Left colon (tissue), 2 donors: ENCODE measurements at regions not wholly inside any gene's neighbourhood (a gene's known extent, or its start where the extent isn't known, plus 50 kb on each side); places are given as distances from the start of the nearest gene placed in this dataset.
A peak's percentile ranks its signal among the peaks of the same experiment; 100 is the strongest.

Experiments
- ATAC-seq: fragments of 200-7000 bp; cut with Tn5 transposase; one replicate; pipeline ENCODE4 v1.9.1; 2020; ENCODE audit warnings: mild to moderate bottlenecking, moderate library complexity
- DNase-seq, 2 donors: peaks; one replicate each; pipeline ENCODE4 v3.0.0-alpha.2; 2020
- intact Hi-C, 2 donors: fragments of 100-400 bp; cut with DNase I in 1 of 2; cut with micrococcal nuclease in 1 of 2; formaldehyde crosslinking; loops; one replicate each; pipeline versions ENCODE4 v1.11.2 to v1.14.0; 2022; cut with DNase I, micrococcal nuclease
- donor health status: DM: no; HTN: no; CAD: no.
- donor health status: DM: yes; HTN: yes; CAD: no.

GRCh38 chr1:22257290-22258275 lies 114.7 kb upstream of the WNT4 start:
- DNase-seq = peak; percentile 57 to 63

GRCh38 chr1:22258698-22259097 lies 115.8 kb upstream of the WNT4 start:
- intact Hi-C loops = no loop called here
- DNase-seq = no peak
- ATAC-seq = no peak

More at GRCh38 chr1:22257290-22258275, 114.7 kb upstream of the WNT4 start:
- ATAC-seq = peak; percentile 73
- intact Hi-C loops = no loop called here

GRCh38 chr1:22259551-22260282 lies 116.8 kb upstream of the WNT4 start:
- intact Hi-C loops = no loop called here
- DNase-seq = peak; percentile 67 to 68
- ATAC-seq = peak; percentile 44

- intact Hi-C loops = no loop called here
- ATAC-seq (no peak), DNase-seq (no peak)
Observed at GRCh38 chr1:22260860-22261432, 118.0 kb upstream of the WNT4 start.

GRCh38 chr1:22261580-22261979 lies 118.7 kb upstream of the WNT4 start:
- DNase-seq (no peak), ATAC-seq (no peak)
- intact Hi-C loops = no loop called here

GRCh38 chr1:22262583-22262982 lies 119.7 kb upstream of the WNT4 start:
- DNase-seq (peak; percentile 83 to 84), ATAC-seq (peak; percentile 69)
- intact Hi-C loops = no loop called here

- DNase-seq (peak in 1 of 2 donors; percentile 42), ATAC-seq (no peak)
- intact Hi-C loops = no loop called here
Observed at GRCh38 chr1:22263359-22263758, 120.5 kb upstream of the WNT4 start.

GRCh38 chr1:22264464-22265341 lies 121.8 kb upstream of the WNT4 start:
- no peak for DNase-seq
- intact Hi-C loops = no loop called here
- ATAC-seq = no peak

- ATAC-seq (no peak), DNase-seq (no peak)
- intact Hi-C loops = no loop called here
Observed at GRCh38 chr1:22266141-22266540, 123.2 kb upstream of the WNT4 start.

GRCh38 chr1:22267413-22268175 lies 124.7 kb upstream of the WNT4 start:
- DNase-seq (no peak), ATAC-seq (peak; percentile 70)
- intact Hi-C loops = no loop called here

- DNase-seq = no peak
- intact Hi-C loops = no loop called here
- ATAC-seq = no peak
Observed at GRCh38 chr1:22268327-22268726, 125.4 kb upstream of the WNT4 start.

- ATAC-seq (no peak), DNase-seq (no peak)
- intact Hi-C loops = no loop called here
Observed at GRCh38 chr1:22271847-22272801, 129.2 kb upstream of the WNT4 start.

- ATAC-seq (no peak), DNase-seq (no peak)
- intact Hi-C loops = no loop called here
Observed at GRCh38 chr1:22273686-22274681, 131.1 kb upstream of the WNT4 start.

GRCh38 chr1:22275167-22275566 lies 132.3 kb upstream of the WNT4 start:
- intact Hi-C loops = no loop called here
- ATAC-seq (no peak), DNase-seq (no peak)

GRCh38 chr1:22275626-22276395 lies 132.9 kb upstream of the WNT4 start:
- intact Hi-C loops = no loop called here

More at GRCh38 chr1:22275626-22276395, 132.9 kb upstream of the WNT4 start:
- ATAC-seq (peak; percentile 94), DNase-seq (peak; percentile 41 to 72)
